WTC11 (cell line): ENCODE measurements at regions not wholly inside any gene's neighbourhood (a gene's known extent, or its start where the extent isn't known, plus 50 kb on each side); places are given as distances from the start of the nearest gene placed in this dataset.

Experiments
- ATAC-seq: fragments of 200-7000 bp; cut with Tn5 transposase; 2 replicates; pipeline ENCODE4 v1.10.0; 2021; ENCODE audit warnings: mild to moderate bottlenecking, moderate library complexity
- CTCF ChIA-PET: fragments of 300-600 bp; sonication (Branson Sonifier 250); formaldehyde crosslinking; loops from one replicate; lab custom pipeline; 2021; ENCODE audit warnings: antibody characterized with exemption; lab: Charles Lee
- POLR2A ChIA-PET: fragments of 350-600 bp; sonication (Branson Sonifier 250); formaldehyde crosslinking; loops from one replicate; lab custom pipeline; 2021; ENCODE audit warnings: antibody characterized with exemption; lab: Charles Lee
- DNase-seq: peaks from one replicate; pipeline ENCODE4 v3.0.0; 2021; ENCODE audit warnings: low spot score
- H3K27ac Mint-ChIP-seq: 2 replicates; pipeline ENCODE4 v1.8.0; 2021; ENCODE audit warnings: mixed read lengths
- H3K27me3 Mint-ChIP-seq: 2 replicates; pipeline ENCODE4 v1.8.0; 2021; ENCODE audit warnings: low read depth, mild to moderate bottlenecking, moderate library complexity, mixed read lengths
- H3K36me3 Mint-ChIP-seq: 2 replicates; pipeline ENCODE4 v1.8.0; 2021; ENCODE audit warnings: mixed read lengths
- H3K4me1 Mint-ChIP-seq: 2 replicates; pipeline ENCODE4 v1.8.0; 2022; ENCODE audit warnings: mixed read lengths
- H3K4me3 Mint-ChIP-seq: 2 replicates; pipeline ENCODE4 v1.8.0; 2021; ENCODE audit warnings: mild to moderate bottlenecking, moderate library complexity, mixed read lengths
- H3K9me3 Mint-ChIP-seq: 2 replicates; pipeline ENCODE4 v1.8.0; 2021; ENCODE audit warnings: mixed read lengths
- AFF4 ChIP-seq: sonication (generic); formaldehyde crosslinking; IDR thresholded peaks from 2 replicates; pipeline ENCODE4 v1.8.1; 2023; ENCODE audit warnings: mild to moderate bottlenecking, missing genetic modification reagents, borderline replicate concordance
- ATF2 ChIP-seq: sonication (generic); formaldehyde crosslinking; IDR thresholded peaks from 2 replicates; pipeline ENCODE4 v1.8.1; 2022; ENCODE audit warnings: low read depth, missing genetic modification reagents, borderline replicate concordance
- CTCF ChIP-seq: fragments of 200-600 bp; IDR thresholded peaks from 2 replicates; pipeline ENCODE4 v1.8.0; 2022; ENCODE audit warnings: antibody characterized with exemption
- E2F1 ChIP-seq: sonication (generic); formaldehyde crosslinking; IDR thresholded peaks from 2 replicates; pipeline ENCODE4 v1.8.0; 2022; ENCODE audit warnings: mild to moderate bottlenecking, missing genetic modification reagents
- FOXK1 ChIP-seq: sonication (generic); formaldehyde crosslinking; IDR thresholded peaks from 2 replicates; pipeline ENCODE4 v1.8.0; 2022; ENCODE audit warnings: mild to moderate bottlenecking, moderate library complexity, missing genetic modification reagents
- FOXP4 ChIP-seq: sonication (generic); formaldehyde crosslinking; IDR thresholded peaks from 2 replicates; pipeline ENCODE4 v1.8.0; 2022; ENCODE audit warnings: mild to moderate bottlenecking, missing genetic modification reagents
- GRHL2 ChIP-seq: fragments of 250-450 bp; sonication (Bioruptor Pico); IDR thresholded peaks from 2 replicates; pipeline ENCODE4 v1.8.0; 2022; ENCODE audit warnings: mild to moderate bottlenecking, moderate library complexity; ENCODE audit not compliant: insufficient replicate concordance, severe bottlenecking
- JAZF1 ChIP-seq: fragments of 250-450 bp; sonication (Bioruptor Pico); IDR thresholded peaks from 2 replicates; pipeline ENCODE4 v1.9.0; 2021; ENCODE audit warnings: moderate library complexity, mild to moderate bottlenecking, inconsistent platforms
- KAT7 ChIP-seq: sonication (generic); formaldehyde crosslinking; IDR thresholded peaks from 2 replicates; pipeline ENCODE4 v1.8.1; 2023; ENCODE audit warnings: missing genetic modification reagents, mild to moderate bottlenecking, borderline replicate concordance
- PREB ChIP-seq: sonication (generic); formaldehyde crosslinking; IDR thresholded peaks from 2 replicates; pipeline ENCODE4 v1.8.1; 2022; ENCODE audit warnings: mild to moderate bottlenecking, missing genetic modification reagents, moderate library complexity, borderline replicate concordance
- RELA ChIP-seq: sonication (generic); formaldehyde crosslinking; IDR thresholded peaks from 2 replicates; pipeline ENCODE4 v1.8.1; 2022; ENCODE audit warnings: missing genetic modification reagents, mild to moderate bottlenecking, borderline replicate concordance
- SMAD3 ChIP-seq: sonication (generic); formaldehyde crosslinking; IDR thresholded peaks from 2 replicates; pipeline ENCODE4 v1.8.0; 2022; ENCODE audit warnings: missing genetic modification reagents, mild to moderate bottlenecking, borderline replicate concordance
- SP1 ChIP-seq: sonication (generic); formaldehyde crosslinking; conservative IDR thresholded peaks from 2 replicates; pipeline ENCODE4 v1.8.1; 2022; ENCODE audit warnings: missing genetic modification reagents
- TCF7 ChIP-seq: sonication (generic); formaldehyde crosslinking; IDR thresholded peaks from 2 replicates; pipeline ENCODE4 v1.8.0; 2022; ENCODE audit warnings: mild to moderate bottlenecking, low read depth, missing genetic modification reagents, moderate library complexity
- USF1 ChIP-seq: sonication (generic); formaldehyde crosslinking; IDR thresholded peaks from 2 replicates; pipeline ENCODE4 v1.8.0; 2022; ENCODE audit warnings: mild to moderate bottlenecking, missing genetic modification reagents
- ZNF263 ChIP-seq: sonication (generic); formaldehyde crosslinking; IDR thresholded peaks from 2 replicates; pipeline ENCODE4 v1.8.1; 2022; ENCODE audit warnings: low read depth, mild to moderate bottlenecking, moderate library complexity, missing genetic modification reagents
- ZNF281 ChIP-seq: sonication (generic); formaldehyde crosslinking; IDR thresholded peaks from 2 replicates; pipeline ENCODE4 v1.8.0; 2023; ENCODE audit warnings: mild to moderate bottlenecking, missing genetic modification reagents
- ZNF423 ChIP-seq: fragments of 250-450 bp; sonication (Bioruptor Pico); IDR thresholded peaks from 2 replicates; pipeline ENCODE4 v2.1.2; 2022; ENCODE audit warnings: mild to moderate bottlenecking, moderate library complexity

- TF ChIP-seq SP1 (CRISPR knock-in tag) = no peak
Measured at GRCh38 chr11:115780646-115781362, 276.6 kb upstream of the CADM1 start (continued).

- DNase-seq (no peak), ATAC-seq (no peak)
- H3K27me3 Mint-ChIP-seq = peaks cover 3% of the 10 kb centered on the region
- no peak for TF ChIP-seq USF1 (CRISPR knock-in tag)
- TF ChIP-seq SMAD3 = no peak
- TF ChIP-seq RELA (CRISPR knock-in tag) = no peak
- TF ChIP-seq PREB (CRISPR knock-in tag) = no peak
- no peak for TF ChIP-seq KAT7 (CRISPR knock-in tag)
- no peak for TF ChIP-seq ATF2
- no peak for TF ChIP-seq ZNF423
- TF ChIP-seq CTCF = no peak
- no peak for TF ChIP-seq JAZF1
- no peak for TF ChIP-seq FOXK1
- no peak for TF ChIP-seq GRHL2 (CRISPR knock-in tag)
- no peak for TF ChIP-seq AFF4 (CRISPR knock-in tag)
- TF ChIP-seq FOXP4 (CRISPR knock-in tag) = no peak
- TF ChIP-seq ZNF281 (CRISPR knock-in tag) = no peak
- no peak for TF ChIP-seq TCF7 (CRISPR knock-in tag)
- no peak for TF ChIP-seq E2F1
- no peak for TF ChIP-seq ZNF263 (CRISPR knock-in tag)
- peaks cover 10% of the 10 kb centered on the region for H3K9me3 Mint-ChIP-seq
- POLR2A ChIA-PET = no interaction called here
- no peak overlapping the region for H3K4me3 Mint-ChIP-seq
- peaks cover 15% of the 10 kb centered on the region for H3K4me1 Mint-ChIP-seq
- H3K36me3 Mint-ChIP-seq = peaks cover 4% of the 10 kb centered on the region; the same call in 1 of the 2 replicates
- CTCF ChIA-PET = no interaction called here
- H3K27ac Mint-ChIP-seq = no peak overlapping the region
Measured at GRCh38 chr11:115778928-115779650, 274.9 kb upstream of the CADM1 start.
